MM.1S (cell line): ENCODE measurements at regions not wholly inside any gene's neighbourhood (a gene's known extent, or its start where the extent isn't known, plus 50 kb on each side); places are given as distances from the start of the nearest gene placed in this dataset.

Experiments
- DNase-seq: peaks from one replicate; pipeline ENCODE4 v3.0.0-alpha.2; 2015
- H2AFZ ChIP-seq: fragments of 300-600 bp; sonication (generic); 2 replicates; pipeline ENCODE4 v1.6.0; 2016; ENCODE audit warnings: antibody characterized with exemption, low read length
- H3F3A ChIP-seq: fragments of 300-600 bp; sonication (generic); 2 replicates; pipeline ENCODE4 v1.6.1; 2016; ENCODE audit warnings: mild to moderate bottlenecking, antibody characterized with exemption, low read length, moderate library complexity, mixed read lengths; ENCODE audit not compliant: insufficient read depth
- H3K27ac ChIP-seq: fragments of 300-600 bp; sonication (generic); 2 replicates; pipeline ENCODE4 v1.5.1; 2016; ENCODE audit warnings: mild to moderate bottlenecking, low read length
- H3K27me3 ChIP-seq: fragments of 300-600 bp; sonication (generic); replicated peaks from 2 replicates; pipeline ENCODE4 v1.6.0; 2016; ENCODE audit warnings: low read length; ENCODE audit not compliant: insufficient read depth
- H3K36me3 ChIP-seq: fragments of 300-600 bp; sonication (generic); replicated peaks from 2 replicates; pipeline ENCODE4 v1.6.1; 2016; ENCODE audit warnings: mild to moderate bottlenecking, low read length, mixed read lengths; ENCODE audit not compliant: insufficient read depth
- H3K4me1 ChIP-seq: fragments of 300-600 bp; sonication (generic); 2 replicates; pipeline ENCODE4 v1.6.1; 2016; ENCODE audit warnings: low read length, mixed read lengths
- H3K4me2 ChIP-seq: fragments of 300-600 bp; sonication (generic); 2 replicates; pipeline ENCODE4 v1.6.0; 2016; ENCODE audit warnings: low read depth, low read length
- H3K4me3 ChIP-seq: fragments of 300-600 bp; sonication (generic); 2 replicates; pipeline ENCODE4 v1.5.1; 2016; ENCODE audit warnings: low read length, mixed read lengths
- H3K79me2 ChIP-seq: fragments of 300-600 bp; sonication (generic); 2 replicates; pipeline ENCODE4 v1.6.1; 2016; ENCODE audit warnings: mixed run types, low read length, mixed read lengths
- H3K9ac ChIP-seq: fragments of 300-600 bp; sonication (generic); 2 replicates; pipeline ENCODE4 v1.6.1; 2016; ENCODE audit warnings: low read length, mixed read lengths
- H3K9me2 ChIP-seq: fragments of 300-600 bp; sonication (generic); replicated peaks from 2 replicates; pipeline ENCODE4 v1.6.1; 2016; ENCODE audit warnings: mild to moderate bottlenecking, low read length, mixed read lengths; ENCODE audit not compliant: insufficient read depth
- H3K9me3 ChIP-seq: fragments of 300-600 bp; sonication (generic); replicated peaks from 2 replicates; pipeline ENCODE4 v1.6.1; 2016; ENCODE audit warnings: mild to moderate bottlenecking, low read length, mixed read lengths; ENCODE audit not compliant: insufficient read depth
- H4K20me1 ChIP-seq: fragments of 300-600 bp; sonication (generic); 2 replicates; pipeline ENCODE4 v1.6.1; 2016; ENCODE audit warnings: mild to moderate bottlenecking, low read length, moderate library complexity, mixed read lengths; ENCODE audit not compliant: insufficient read depth
- CTCF ChIP-seq: fragments of 300-600 bp; sonication (generic); IDR thresholded peaks from 2 replicates; pipeline ENCODE4 v1.5.1; 2016; ENCODE audit warnings: antibody characterized with exemption, low read length, mixed read lengths
- EZH2 ChIP-seq: fragments of 300-600 bp; sonication (generic); optimal IDR thresholded peaks from 2 replicates; pipeline ENCODE3; 2017; ENCODE audit warnings: low read depth, mild to moderate bottlenecking, antibody characterized with exemption, low read length, mixed read lengths
- EZH2phosphoT487 ChIP-seq: fragments of 300-600 bp; sonication (generic); IDR thresholded peaks from 2 replicates; pipeline ENCODE4 v1.6.1; 2018; ENCODE audit warnings: antibody characterized with exemption, low read length

DNA sequence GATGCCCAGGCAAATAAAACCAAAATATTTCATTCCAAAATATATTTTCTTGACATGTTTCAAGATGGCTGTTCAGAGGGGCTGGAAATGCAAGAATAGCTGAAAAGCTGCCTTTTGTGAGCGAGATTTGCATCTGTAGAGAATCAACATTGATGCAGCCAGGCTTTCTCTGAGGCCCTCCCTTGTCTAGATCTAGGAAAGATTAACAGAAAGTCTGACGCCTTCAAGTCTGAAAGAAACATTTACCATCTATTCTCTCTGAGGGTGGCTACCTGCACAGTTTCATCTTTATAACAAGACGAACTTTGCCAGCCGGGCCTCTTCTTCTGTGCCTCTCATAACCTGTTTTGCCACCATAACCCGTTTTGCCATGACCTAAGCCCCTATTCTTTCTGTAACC is 170.2 kb downstream of the AKR1D1 start:
- Histone ChIP-seq H3K4me2 (no peak overlapping the region), H3K36me3 (no peaks in the 10 kb centered on the region), H3K4me1 (no peaks in the 10 kb centered on the region), H3K9ac (no peak overlapping the region), H3K27me3 (no peaks in the 10 kb centered on the region), H3F3A (no peaks in the 10 kb centered on the region), H4K20me1 (no peaks in the 10 kb centered on the region), H3K9me3 (no peaks in the 10 kb centered on the region), H2AFZ (no peak overlapping the region), H3K4me3 (no peak overlapping the region), H3K79me2 (no peaks in the 10 kb centered on the region), H3K9me2 (no peaks in the 10 kb centered on the region), H3K27ac (no peak overlapping the region)
- DNase-seq, result no peak
- TF ChIP-seq CTCF (no peak), EZH2 (no peak)

DNA sequence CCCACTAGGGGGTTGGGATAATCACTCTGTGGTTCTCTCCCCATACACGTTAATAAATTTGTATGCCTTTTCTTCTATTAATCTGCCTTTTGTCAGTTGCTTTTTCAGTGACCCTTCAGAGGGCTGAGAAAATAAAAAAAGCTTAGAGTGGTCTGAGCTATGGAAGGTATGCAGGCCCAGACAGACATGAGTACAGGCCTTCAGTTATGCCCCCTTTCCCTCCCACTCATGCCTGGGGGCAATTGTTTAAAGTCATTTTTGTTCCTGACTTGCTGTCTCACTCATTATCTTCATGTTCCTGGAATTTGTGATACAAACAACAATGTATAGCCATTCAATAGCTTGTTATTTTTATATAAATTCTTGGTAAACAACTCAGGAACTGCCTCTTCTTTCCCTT is 170.8 kb downstream of the AKR1D1 start:
- Histone ChIP-seq H3K27ac (no peak overlapping the region), H3K4me2 (no peak overlapping the region), H3K9ac (no peak overlapping the region), H3K9me2 (no peaks in the 10 kb centered on the region), H3F3A (no peaks in the 10 kb centered on the region), H3K79me2 (no peaks in the 10 kb centered on the region), H2AFZ (no peak overlapping the region), H3K36me3 (no peaks in the 10 kb centered on the region), H3K27me3 (no peaks in the 10 kb centered on the region), H3K4me1 (no peaks in the 10 kb centered on the region), H3K9me3 (no peaks in the 10 kb centered on the region), H3K4me3 (no peak overlapping the region), H4K20me1 (no peaks in the 10 kb centered on the region)
- TF ChIP-seq CTCF (no peak), EZH2phosphoT487 (no peak), EZH2 (no peak)
- DNase-seq, result no peak

DNA sequence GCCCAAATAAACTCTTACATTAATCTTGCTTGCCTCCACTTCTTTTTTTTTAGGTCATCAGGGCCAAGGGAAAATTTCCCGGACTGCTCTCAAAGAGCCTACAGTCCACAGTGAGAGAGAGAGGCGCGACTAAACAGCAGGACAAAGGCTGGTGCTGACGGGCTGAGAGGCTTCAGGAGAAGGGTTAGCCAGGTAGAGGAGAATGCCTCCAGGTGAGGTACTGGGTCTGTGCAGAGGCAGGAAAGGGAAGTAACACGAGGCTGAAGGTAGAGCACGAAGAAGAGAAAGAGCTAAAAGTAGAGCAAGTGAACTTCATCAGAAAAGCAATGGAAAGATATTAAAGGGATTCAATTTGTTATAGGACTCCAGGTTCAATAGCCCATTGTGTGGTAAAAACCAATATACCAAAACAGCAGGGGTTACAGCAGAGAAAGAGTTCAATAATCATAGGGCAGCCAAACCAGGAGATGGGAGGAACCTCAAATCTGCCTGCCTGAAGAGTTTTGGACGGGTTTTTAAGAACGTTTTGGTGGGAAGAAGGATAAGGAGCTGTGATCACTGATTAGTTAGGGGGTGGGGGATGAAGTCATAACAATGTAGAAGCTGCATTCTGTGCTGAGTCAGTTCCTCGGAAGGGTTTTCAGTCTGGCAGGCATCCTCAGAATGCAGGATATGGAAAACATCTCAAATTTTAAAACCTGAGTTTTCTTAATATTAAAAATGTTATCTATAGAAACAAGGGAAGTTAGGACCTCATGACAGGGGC is 171.5 kb downstream of the AKR1D1 start:
- DNase-seq, result no peak
- no peaks in the 10 kb centered on the region for H3K36me3 ChIP-seq
- H3K4me1 ChIP-seq, result no peaks in the 10 kb centered on the region
- no peak overlapping the region for H3K4me2 ChIP-seq
- no peaks in the 10 kb centered on the region for H3K79me2 ChIP-seq
- H3K4me3 ChIP-seq, result no peak overlapping the region
- H3K27me3 ChIP-seq, result no peaks in the 10 kb centered on the region
- no peak overlapping the region for H3K9ac ChIP-seq
- no peaks in the 10 kb centered on the region for H3K9me3 ChIP-seq
- H3F3A ChIP-seq, result no peaks in the 10 kb centered on the region
- no peaks in the 10 kb centered on the region for H3K9me2 ChIP-seq
- no peak overlapping the region for H2AFZ ChIP-seq
- H3K27ac ChIP-seq, result no peak overlapping the region
- H4K20me1 ChIP-seq, result no peaks in the 10 kb centered on the region
- TF ChIP-seq CTCF (no peak), EZH2phosphoT487 (no peak), EZH2 (no peak)
